Astrocyte of the cerebellum (primary cell): ENCODE measurements at regions not wholly inside any gene's neighbourhood (a gene's known extent, or its start where the extent isn't known, plus 50 kb on each side); places are given as distances from the start of the nearest gene placed in this dataset.
A peak's percentile ranks its signal among the peaks of the same experiment; 100 is the strongest.

Experiments used
- DNase-seq: peaks from one replicate; pipeline ENCODE4 v3.0.0-alpha.2; 2011; ENCODE audit warnings: low read depth
- H3K4me3 ChIP-seq: 2 replicates; pipeline ENCODE4 v1.5.1; 2011; ENCODE audit warnings: mild to moderate bottlenecking, low read depth, low read length, moderate library complexity
- CTCF ChIP-seq: IDR thresholded peaks from 2 replicates; pipeline ENCODE4 v1.5.1; 2012; ENCODE audit warnings: low read length, low read depth, moderate library complexity, mild to moderate bottlenecking; ENCODE audit errors: missing control alignments
- in situ Hi-C: cut with HindIII; loops from 2 replicates; pipeline ENCODE4 v1.10.0; 2017; ENCODE audit warnings: low sequenced_read_pairs

DNA sequence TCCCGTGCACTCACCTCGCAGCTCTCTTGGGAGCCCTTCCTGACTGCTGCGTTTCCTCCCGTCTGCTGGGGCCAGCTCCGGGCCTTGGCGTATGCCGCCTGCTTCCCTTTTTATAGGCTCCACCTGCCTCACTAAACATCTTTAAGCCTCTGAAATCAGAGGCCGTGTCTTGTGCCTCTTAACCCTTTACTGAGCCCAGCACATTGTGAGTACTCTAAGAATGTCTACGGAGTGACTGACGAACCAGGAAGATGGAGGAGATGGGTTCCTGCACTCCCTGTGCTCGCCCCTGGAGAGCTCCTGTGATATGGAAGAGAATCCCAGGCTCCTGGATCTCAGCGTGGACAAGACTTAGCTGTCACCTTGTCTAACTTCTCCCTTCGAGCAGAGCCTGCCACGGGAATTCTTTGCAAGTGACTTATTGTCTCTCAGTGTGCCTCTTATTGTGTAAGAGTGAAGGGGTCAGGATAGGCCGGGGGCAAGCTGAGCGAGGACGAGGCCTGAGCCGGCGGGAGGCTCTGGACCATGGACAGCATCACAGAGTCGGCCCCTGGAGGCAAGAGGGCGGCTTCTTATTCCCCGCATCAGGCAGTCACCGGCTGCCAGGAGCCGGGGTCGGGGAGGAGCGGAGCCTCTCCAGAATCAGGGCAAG lies 70.9 kb upstream of the CCDC167 start:
- no peak for DNase-seq
- TF ChIP-seq CTCF = no peak
- in situ Hi-C loops = loop anchor here (5.0 kb wide), 2 partner anchors 43 to 47 kb away; no protein-coding TSS in a partner anchor
- H3K4me3 ChIP-seq = no peak overlapping the region

DNA sequence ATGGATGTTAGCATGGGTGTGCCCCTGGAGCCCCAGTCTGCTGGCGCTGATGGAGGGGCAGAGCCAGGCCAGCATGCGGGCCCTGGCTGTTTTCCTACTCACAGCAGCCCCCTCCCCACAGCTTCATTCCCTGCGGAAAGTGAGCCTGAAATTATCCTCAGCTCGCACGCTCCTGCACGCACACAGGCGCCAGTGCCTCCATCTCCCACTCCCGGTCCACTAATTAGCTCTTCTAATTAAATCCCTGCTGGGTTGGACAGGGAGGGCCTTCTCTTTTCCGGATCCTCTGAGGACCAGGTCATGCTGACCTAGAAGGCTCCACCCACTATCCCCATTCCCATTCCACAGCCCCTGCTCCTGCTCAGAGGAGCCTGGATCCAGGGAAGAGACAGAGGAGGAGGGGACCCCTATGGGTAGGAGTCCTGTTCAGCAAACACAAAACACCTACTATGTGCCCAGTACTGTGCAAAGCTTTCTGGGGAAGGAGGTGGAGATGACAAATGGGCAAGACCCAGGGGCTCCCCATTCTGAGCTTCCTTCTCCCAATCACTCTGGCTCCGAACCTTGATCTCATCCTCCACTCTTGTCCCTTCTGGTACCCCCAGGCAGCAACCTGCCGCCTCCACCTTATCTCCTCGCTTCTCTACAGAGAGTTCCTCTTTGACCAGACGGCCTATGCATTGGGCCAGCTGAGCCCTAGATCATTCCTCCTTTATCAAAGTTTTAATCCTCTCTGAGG lies 70.2 kb upstream of the CCDC167 start:
- no peak overlapping the region for H3K4me3 ChIP-seq
- TF ChIP-seq CTCF = no peak
- in situ Hi-C loops = loop anchor here (5.0 kb wide), 2 partner anchors 43 to 47 kb away; no protein-coding TSS in a partner anchor
- no peak for DNase-seq

DNA sequence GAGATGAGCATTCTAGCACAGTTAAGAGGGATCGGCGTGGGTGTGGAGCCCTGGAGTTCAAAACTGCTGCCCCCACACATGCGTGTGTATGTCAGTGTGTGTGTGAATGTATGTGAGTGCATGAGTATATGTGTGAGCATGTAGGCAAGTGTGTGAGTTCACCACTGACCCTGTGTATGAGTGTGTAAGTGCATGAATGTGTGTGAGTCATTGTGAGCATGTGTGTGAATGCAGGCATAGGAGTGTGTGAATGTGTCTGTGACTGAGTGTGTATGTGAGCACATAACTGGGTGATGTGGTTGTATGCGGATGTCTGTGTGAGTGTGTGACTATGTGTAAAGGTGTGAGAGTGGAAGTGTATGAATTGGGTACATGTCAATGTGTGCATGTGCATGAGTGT lies 69.6 kb upstream of the CCDC167 start:
- no peak for TF ChIP-seq CTCF
- in situ Hi-C loops = no loop called here
- H3K4me3 ChIP-seq = no peak overlapping the region
- DNase-seq = no peak

DNA sequence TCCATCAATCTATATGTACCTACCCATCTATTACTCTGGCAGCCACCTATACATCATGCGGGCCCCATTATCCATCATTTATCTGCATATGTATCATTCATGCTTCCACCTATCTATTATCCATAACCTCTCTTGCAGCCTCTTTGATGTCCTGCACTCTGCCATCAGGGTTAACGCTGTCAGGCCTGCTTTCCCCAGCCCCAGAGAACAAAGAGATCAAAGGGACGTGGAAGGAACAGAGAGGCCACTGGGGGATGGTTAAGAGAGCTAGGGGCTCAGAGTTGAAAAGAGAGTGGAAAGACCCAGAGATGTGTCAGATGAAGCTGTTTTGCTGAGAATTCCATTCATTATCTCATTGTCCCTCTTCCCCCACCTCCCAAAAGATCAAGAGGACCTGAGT lies 67.3 kb upstream of the CCDC167 start:
- in situ Hi-C loops = no loop called here
- TF ChIP-seq CTCF = no peak
- no peak overlapping the region for H3K4me3 ChIP-seq
- DNase-seq = no peak

DNA sequence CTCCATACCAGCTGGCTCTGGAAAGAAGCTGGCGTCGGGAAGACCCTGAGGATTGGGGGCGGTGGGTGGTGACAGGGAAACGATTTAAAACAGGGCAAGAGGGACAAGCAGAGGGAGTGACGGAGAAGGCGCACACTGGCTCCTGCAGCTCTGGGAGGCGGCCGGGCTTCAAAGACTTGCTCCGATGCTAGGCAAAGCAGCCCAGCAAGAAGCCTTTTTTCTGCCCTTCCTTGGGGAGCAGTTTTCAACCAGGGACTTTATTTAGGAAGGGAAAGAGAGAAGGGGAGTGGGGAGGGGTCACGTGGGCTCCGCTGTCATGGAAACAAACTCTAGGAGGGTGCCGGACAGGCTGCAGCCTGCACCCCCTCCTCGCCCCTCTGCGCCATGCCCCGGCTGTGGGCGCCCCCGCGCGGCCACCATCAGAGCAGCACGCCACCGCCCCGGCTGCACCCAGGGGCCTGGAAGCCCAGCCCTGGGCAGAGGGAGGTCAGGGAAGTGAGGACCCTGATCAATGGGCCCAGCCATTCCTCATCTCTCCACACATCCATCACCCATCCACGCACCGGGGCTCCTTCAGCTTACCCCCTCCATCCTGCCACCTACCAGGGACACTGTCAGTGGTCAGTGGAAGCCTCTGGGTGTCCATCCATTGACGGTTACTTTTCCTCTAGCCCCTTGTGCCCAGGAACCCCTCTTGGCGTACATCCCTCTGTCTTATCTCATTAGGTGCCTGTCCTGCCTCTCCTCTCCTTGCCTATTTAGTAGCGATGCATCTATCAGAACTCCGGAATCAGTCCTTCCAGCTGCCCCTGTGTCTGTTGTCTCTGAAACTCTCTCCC lies 66.6 kb upstream of the CCDC167 start:
- in situ Hi-C loops = no loop called here
- peak; percentile 88 for TF ChIP-seq CTCF
- peak overlapping the region; percentile 42 for H3K4me3 ChIP-seq
- DNase-seq = no peak
